GM12872 (cell line): ENCODE measurements at regions not wholly inside any gene's neighbourhood (a gene's known extent, or its start where the extent isn't known, plus 50 kb on each side); places are given as distances from the start of the nearest gene placed in this dataset.
A peak's percentile ranks its signal among the peaks of the same experiment; 100 is the strongest.

ENCODE experiments used
- TF ChIP-seq, protein P1 (sequence below): IDR thresholded peaks from 3 replicates; pipeline ENCODE4 v1.5.1; 2011; ENCODE audit warnings: low read depth, mild to moderate bottlenecking, low read length, moderate library complexity; ENCODE audit not compliant: insufficient read depth

DNA sequence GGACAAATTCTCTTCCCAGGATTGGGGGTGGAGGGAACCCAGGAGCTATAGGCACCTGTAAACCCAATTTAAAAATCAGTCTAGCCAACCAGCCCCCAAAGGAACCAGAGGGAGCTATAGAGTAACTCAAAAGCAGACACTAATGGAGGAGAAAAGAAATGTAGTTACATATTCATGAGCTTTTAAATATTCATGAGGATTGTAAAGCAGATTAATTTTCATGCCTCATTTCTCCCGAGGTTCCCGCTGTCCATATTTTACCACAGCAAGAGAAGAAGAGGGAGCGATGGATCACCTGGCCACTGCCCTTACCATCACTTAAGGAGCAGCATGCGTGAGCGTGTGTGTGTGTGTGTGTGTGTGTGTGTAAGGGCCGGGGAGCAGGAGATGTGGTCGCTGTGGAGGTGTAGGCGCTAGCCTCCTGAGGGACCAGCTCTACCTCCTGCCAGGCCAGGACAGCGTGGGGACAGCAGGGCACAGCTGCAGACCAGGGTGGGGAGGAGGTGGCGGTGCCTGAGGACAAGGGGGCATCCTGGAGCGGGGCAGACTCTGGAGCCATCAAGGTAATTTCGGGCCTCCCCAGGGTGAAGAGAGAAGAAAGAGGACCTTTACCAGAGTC, 100.7 kb upstream of the THY1 start:
- TF ChIP-seq, protein P1, sequence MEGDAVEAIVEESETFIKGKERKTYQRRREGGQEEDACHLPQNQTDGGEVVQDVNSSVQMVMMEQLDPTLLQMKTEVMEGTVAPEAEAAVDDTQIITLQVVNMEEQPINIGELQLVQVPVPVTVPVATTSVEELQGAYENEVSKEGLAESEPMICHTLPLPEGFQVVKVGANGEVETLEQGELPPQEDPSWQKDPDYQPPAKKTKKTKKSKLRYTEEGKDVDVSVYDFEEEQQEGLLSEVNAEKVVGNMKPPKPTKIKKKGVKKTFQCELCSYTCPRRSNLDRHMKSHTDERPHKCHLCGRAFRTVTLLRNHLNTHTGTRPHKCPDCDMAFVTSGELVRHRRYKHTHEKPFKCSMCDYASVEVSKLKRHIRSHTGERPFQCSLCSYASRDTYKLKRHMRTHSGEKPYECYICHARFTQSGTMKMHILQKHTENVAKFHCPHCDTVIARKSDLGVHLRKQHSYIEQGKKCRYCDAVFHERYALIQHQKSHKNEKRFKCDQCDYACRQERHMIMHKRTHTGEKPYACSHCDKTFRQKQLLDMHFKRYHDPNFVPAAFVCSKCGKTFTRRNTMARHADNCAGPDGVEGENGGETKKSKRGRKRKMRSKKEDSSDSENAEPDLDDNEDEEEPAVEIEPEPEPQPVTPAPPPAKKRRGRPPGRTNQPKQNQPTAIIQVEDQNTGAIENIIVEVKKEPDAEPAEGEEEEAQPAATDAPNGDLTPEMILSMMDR: no peak

DNA sequence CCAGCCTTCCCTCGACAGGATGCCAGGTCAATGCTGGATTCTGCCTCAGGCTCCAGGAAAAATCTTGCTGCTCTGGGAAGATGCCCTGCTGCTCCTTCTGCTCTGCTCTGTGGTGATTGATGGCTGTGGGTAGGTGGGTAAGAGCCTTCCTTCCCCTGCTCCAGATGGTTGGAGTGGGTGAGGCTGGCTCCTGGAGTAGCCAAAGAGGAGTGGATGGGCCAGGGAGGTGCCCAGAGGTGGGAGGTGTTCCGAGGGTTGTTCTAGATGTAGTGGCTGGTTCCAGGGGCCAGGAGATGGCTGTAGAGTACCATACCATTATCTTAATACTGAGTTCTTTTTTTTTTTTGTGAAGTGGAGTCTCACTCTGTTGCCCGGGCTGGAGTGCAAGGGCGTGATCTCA, 99.6 kb upstream of the THY1 start:
- TF ChIP-seq, protein P1: no peak

- TF ChIP-seq, protein P1: no peak
Measured at GRCh38 chr11:119521551-119521950, 98.6 kb upstream of the THY1 start.

DNA sequence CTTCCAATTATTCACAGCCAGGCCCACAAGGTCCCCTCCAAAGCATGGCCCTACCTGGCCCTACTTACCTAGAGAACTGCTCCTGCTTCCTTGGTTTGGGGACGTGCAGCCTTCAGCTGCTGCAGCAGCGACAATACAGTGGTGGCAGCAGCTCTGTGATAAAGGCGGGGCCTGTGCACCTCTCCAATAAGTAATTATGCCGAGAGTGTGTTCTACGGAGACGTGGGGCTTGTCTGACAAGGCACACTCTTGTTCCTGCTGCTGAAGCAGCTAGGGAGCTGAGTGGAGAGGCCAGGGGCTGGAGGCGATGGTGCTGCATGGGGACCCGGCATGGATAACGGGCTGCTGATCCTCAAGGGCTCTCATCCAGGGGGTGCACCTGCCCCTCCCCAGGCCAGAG, 98.0 kb upstream of the THY1 start:
- TF ChIP-seq, protein P1: no peak

- TF ChIP-seq, protein P1: no peak
Measured at GRCh38 chr11:119520400-119520799, 97.4 kb upstream of the THY1 start.

GRCh38 chr11:119519796-119520195, 96.8 kb upstream of the THY1 start:
- TF ChIP-seq, protein P1: no peak

- TF ChIP-seq, protein P1: 0 out of 3 replicates have a peak, but pooled peaks have one; percentile 4
Measured at GRCh38 chr11:119518746-119519730, 96.1 kb upstream of the THY1 start.
